WTC11 (cell line): ENCODE measurements at regions not wholly inside any gene's neighbourhood (a gene's known extent, or its start where the extent isn't known, plus 50 kb on each side); places are given as distances from the start of the nearest gene placed in this dataset.

Experiments used
- GABPB1 ChIP-seq: sonication (generic); formaldehyde crosslinking; IDR thresholded peaks from 2 replicates; pipeline ENCODE4 v1.8.1; 2023; ENCODE audit warnings: mild to moderate bottlenecking, missing genetic modification reagents
- JUN ChIP-seq: sonication (generic); formaldehyde crosslinking; IDR thresholded peaks from 2 replicates; pipeline ENCODE4 v1.8.0; 2023; ENCODE audit warnings: mild to moderate bottlenecking, missing genetic modification reagents
- MXD4 ChIP-seq: fragments of 250-450 bp; sonication (Bioruptor Pico); IDR thresholded peaks from 2 replicates; pipeline ENCODE4 v1.8.0; 2021; ENCODE audit warnings: mild to moderate bottlenecking, moderate library complexity, borderline replicate concordance
- NR2C2 ChIP-seq: sonication (generic); formaldehyde crosslinking; IDR thresholded peaks from 2 replicates; pipeline ENCODE4 v1.8.0; 2022; ENCODE audit warnings: mild to moderate bottlenecking, missing genetic modification reagents
- TEAD1 ChIP-seq: sonication (generic); formaldehyde crosslinking; IDR thresholded peaks from 2 replicates; pipeline ENCODE4 v1.8.0; 2022; ENCODE audit warnings: mild to moderate bottlenecking, missing genetic modification reagents
- TF ChIP-seq, protein P1 (sequence below): fragments of 200-600 bp; IDR thresholded peaks from 2 replicates; pipeline ENCODE4 v1.8.0; 2022; ENCODE audit warnings: antibody characterized with exemption
- TF ChIP-seq, protein P2 (sequence below): sonication (generic); formaldehyde crosslinking; IDR thresholded peaks from 2 replicates; pipeline ENCODE4 v1.8.1; 2023; ENCODE audit warnings: mild to moderate bottlenecking, missing genetic modification reagents

DNA sequence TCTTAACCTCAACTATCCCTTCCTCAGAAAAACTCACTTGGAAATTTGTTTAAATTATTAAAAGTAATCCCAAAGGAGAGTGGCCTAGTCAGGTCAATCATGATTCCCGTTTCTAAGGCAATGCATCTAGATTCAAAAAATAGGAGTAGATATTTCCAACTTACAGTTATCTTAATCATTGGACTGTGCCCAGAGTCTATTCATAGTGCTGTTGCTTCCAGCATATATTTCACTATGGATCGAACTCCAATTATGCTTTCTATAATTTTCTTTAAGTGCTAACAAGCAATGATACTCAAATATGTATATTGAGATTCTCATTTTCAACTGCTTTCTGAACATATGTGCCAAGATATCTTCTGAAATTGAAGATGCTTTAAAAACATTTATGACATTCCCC is 229.2 kb upstream of the NWD2 start:
- TF ChIP-seq, protein P1, sequence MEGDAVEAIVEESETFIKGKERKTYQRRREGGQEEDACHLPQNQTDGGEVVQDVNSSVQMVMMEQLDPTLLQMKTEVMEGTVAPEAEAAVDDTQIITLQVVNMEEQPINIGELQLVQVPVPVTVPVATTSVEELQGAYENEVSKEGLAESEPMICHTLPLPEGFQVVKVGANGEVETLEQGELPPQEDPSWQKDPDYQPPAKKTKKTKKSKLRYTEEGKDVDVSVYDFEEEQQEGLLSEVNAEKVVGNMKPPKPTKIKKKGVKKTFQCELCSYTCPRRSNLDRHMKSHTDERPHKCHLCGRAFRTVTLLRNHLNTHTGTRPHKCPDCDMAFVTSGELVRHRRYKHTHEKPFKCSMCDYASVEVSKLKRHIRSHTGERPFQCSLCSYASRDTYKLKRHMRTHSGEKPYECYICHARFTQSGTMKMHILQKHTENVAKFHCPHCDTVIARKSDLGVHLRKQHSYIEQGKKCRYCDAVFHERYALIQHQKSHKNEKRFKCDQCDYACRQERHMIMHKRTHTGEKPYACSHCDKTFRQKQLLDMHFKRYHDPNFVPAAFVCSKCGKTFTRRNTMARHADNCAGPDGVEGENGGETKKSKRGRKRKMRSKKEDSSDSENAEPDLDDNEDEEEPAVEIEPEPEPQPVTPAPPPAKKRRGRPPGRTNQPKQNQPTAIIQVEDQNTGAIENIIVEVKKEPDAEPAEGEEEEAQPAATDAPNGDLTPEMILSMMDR, result no peak
- TF ChIP-seq TEAD1 (CRISPR knock-in tag) (no peak), NR2C2 (no peak), MXD4 (CRISPR knock-in tag) (no peak), GABPB1 (no peak), JUN (CRISPR knock-in tag) (no peak)
- TF ChIP-seq, protein P2, sequence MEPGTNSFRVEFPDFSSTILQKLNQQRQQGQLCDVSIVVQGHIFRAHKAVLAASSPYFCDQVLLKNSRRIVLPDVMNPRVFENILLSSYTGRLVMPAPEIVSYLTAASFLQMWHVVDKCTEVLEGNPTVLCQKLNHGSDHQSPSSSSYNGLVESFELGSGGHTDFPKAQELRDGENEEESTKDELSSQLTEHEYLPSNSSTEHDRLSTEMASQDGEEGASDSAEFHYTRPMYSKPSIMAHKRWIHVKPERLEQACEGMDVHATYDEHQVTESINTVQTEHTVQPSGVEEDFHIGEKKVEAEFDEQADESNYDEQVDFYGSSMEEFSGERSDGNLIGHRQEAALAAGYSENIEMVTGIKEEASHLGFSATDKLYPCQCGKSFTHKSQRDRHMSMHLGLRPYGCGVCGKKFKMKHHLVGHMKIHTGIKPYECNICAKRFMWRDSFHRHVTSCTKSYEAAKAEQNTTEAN (CRISPR knock-in tag), result no peak
